ENCODE measurements at regions not wholly inside any gene's neighbourhood (a gene's known extent, or its start where the extent isn't known, plus 50 kb on each side); places are given as distances from the start of the nearest gene placed in this dataset.

GRCh38 chr10:100612601-100613595 lies 77.2 kb downstream of the HIF1AN start:
- Histone ChIP-seq H3K36me3 (no peaks in the 10 kb centered on the region), H3K9me3 (replicated peaks) (no peaks in the 10 kb centered on the region; the same call in 1 of the 2 replicates), H3K27ac (no peak overlapping the region), H3K4me3 (no peak overlapping the region), H3K4me1 (no peaks in the 10 kb centered on the region), H3K27me3 (peaks cover 13% of the 10 kb centered on the region; the same call in 1 of the 2 replicates)
- no peak for DNase-seq

GRCh38 chr10:100613846-100614245 lies 78.1 kb downstream of the HIF1AN start:
- Histone ChIP-seq H3K27me3 (peaks cover 9% of the 10 kb centered on the region; the same call in 1 of the 2 replicates), H3K9me3 (replicated peaks) (no peaks in the 10 kb centered on the region; the same call in 1 of the 2 replicates), H3K27ac (no peak overlapping the region), H3K4me1 (no peaks in the 10 kb centered on the region), H3K4me3 (no peak overlapping the region), H3K36me3 (no peaks in the 10 kb centered on the region)
- DNase-seq = no peak

DNA sequence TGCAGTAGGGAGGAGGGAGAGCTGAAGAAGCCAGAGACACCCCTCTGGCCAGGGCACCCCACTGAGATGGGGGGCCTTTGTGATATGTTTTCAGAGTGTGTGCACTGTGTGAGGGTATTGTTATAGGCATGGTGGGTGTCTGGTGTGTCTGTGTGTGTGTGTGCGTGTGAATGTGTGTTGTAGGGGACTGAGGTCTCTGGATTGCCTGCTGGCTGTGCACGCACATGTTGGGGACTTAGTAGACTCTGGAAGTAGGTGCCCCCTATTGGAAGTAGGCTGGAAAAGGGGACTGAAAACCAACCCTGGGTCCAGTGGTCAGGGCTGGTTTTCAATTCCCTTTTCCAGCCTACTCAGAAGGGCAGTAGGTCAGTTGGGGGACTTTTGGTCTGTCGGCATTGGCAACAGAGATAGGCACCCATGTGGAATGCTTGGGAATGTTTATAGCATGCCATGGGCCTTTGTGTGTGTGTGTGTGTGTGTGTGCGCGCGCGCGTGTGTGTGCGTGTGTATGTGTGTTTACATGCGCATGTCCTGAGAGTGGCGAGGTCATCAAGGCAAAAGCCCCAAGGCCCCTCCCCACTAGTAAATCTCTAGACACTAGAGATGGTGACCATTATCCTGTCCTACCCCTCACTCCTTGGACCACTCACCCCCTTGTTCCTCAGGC lies 78.8 kb downstream of the HIF1AN start:
- no peaks in the 10 kb centered on the region for H3K4me1 ChIP-seq
- H3K27me3 ChIP-seq = peaks cover 9% of the 10 kb centered on the region; the same call in 1 of the 2 replicates
- no peak overlapping the region for H3K4me3 ChIP-seq
- no peak for DNase-seq
- no peak overlapping the region for H3K27ac ChIP-seq
- no peaks in the 10 kb centered on the region for H3K36me3 ChIP-seq
- no peaks in the 10 kb centered on the region; the same call in 1 of the 2 replicates for H3K9me3 ChIP-seq (replicated peaks)

DNA sequence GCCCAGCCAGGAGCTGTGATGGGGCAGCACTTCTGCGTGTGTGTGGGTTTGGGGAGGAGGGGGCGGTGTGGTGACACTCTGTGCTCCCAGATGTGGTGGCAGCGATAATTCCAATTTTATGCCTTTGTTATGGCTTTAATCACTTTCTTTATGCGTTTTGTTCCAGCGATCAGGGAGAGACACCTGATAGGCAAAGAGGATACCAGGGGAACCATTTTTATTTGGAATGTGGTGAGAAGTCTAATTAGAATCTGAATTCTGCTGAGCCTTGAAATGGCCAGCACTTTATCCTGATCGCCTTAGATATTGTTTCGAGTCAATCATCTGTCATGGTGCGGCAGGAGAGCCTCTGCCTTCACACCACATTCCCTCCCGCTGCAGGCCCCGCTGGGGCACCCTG lies 79.5 kb downstream of the HIF1AN start:
- Histone ChIP-seq H3K27ac (no peak overlapping the region), H3K36me3 (no peaks in the 10 kb centered on the region), H3K27me3 (peaks cover 9% of the 10 kb centered on the region; the same call in 1 of the 2 replicates), H3K4me1 (no peaks in the 10 kb centered on the region), H3K9me3 (replicated peaks) (no peaks in the 10 kb centered on the region; the same call in 1 of the 2 replicates), H3K4me3 (no peak overlapping the region)
- DNase-seq = no peak

GRCh38 chr10:100615908-100616307 lies 80.2 kb downstream of the HIF1AN start:
- H3K36me3 ChIP-seq = no peaks in the 10 kb centered on the region
- no peak overlapping the region for H3K4me3 ChIP-seq
- H3K4me1 ChIP-seq = no peaks in the 10 kb centered on the region
- no peaks in the 10 kb centered on the region; the same call in 1 of the 2 replicates for H3K9me3 ChIP-seq (replicated peaks)
- DNase-seq = no peak
- H3K27me3 ChIP-seq = peaks cover 9% of the 10 kb centered on the region; the same call in 1 of the 2 replicates
- no peak overlapping the region for H3K27ac ChIP-seq

DNA sequence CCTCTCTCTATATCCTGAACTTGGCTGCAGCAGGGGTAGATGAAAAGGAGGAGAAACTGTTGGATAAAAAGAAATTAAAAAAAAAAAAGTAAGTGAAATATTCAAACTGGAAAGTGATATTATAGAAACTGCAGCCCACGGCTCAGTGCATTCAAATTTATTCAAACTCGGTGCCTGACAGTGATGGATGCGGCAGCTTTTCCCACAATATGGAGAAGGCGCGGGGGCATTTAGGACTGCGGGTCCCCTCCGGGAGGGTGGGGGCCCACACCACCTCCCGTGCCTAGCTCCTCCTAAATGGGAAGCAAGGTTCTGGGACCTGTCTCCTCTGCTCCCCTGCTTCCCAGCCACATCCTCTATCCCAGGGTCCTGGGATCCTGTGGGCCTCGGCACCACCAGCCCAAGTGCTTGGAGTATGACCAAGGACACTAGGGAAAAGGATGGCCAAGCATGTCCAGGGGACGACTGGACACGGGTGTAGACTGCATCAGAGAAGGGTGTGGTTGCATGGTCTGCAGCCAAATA lies 82.4 kb downstream of the HIF1AN start:
- Histone ChIP-seq H3K4me3 (no peak overlapping the region), H3K36me3 (no peaks in the 10 kb centered on the region), H3K9me3 (replicated peaks) (no peaks in the 10 kb centered on the region), H3K4me1 (no peaks in the 10 kb centered on the region), H3K27ac (no peak overlapping the region), H3K27me3 (no peaks in the 10 kb centered on the region; the same call in 1 of the 2 replicates)
- no peak for DNase-seq

GRCh38 chr10:100618632-100619255 lies 83.0 kb downstream of the HIF1AN start:
- no peak for DNase-seq
- no peaks in the 10 kb centered on the region for H3K36me3 ChIP-seq
- no peak overlapping the region for H3K27ac ChIP-seq
- no peaks in the 10 kb centered on the region for H3K9me3 ChIP-seq (replicated peaks)
- no peaks in the 10 kb centered on the region for H3K4me1 ChIP-seq
- H3K4me3 ChIP-seq = no peak overlapping the region
- H3K27me3 ChIP-seq = no peaks in the 10 kb centered on the region; the same call in 1 of the 2 replicates

GRCh38 chr10:100620087-100620835 lies 84.5 kb downstream of the HIF1AN start:
- H3K27ac ChIP-seq = no peak overlapping the region
- no peaks in the 10 kb centered on the region for H3K36me3 ChIP-seq
- DNase-seq = no peak
- no peaks in the 10 kb centered on the region for H3K9me3 ChIP-seq (replicated peaks)
- no peak overlapping the region for H3K4me3 ChIP-seq
- no peaks in the 10 kb centered on the region for H3K4me1 ChIP-seq
- peaks cover 11% of the 10 kb centered on the region; the same call in 1 of the 2 replicates for H3K27me3 ChIP-seq

GRCh38 chr10:100621360-100622205 lies 85.8 kb downstream of the HIF1AN start:
- Histone ChIP-seq H3K4me1 (no peaks in the 10 kb centered on the region), H3K4me3 (no peak overlapping the region), H3K9me3 (replicated peaks) (no peaks in the 10 kb centered on the region), H3K27me3 (peaks cover 16% of the 10 kb centered on the region; the same call in 1 of the 2 replicates), H3K27ac (no peak overlapping the region), H3K36me3 (no peaks in the 10 kb centered on the region)
- DNase-seq = no peak

GRCh38 chr10:100622946-100623345 lies 87.2 kb downstream of the HIF1AN start:
- Histone ChIP-seq H3K4me3 (no peak overlapping the region), H3K36me3 (no peaks in the 10 kb centered on the region), H3K4me1 (no peaks in the 10 kb centered on the region), H3K27ac (no peak overlapping the region), H3K9me3 (replicated peaks) (no peaks in the 10 kb centered on the region), H3K27me3 (peaks cover 21% of the 10 kb centered on the region; the same call in 1 of the 2 replicates)
- DNase-seq = no peak

- no peak overlapping the region for H3K27ac ChIP-seq
- H3K27me3 ChIP-seq = peaks cover 21% of the 10 kb centered on the region; the same call in 1 of the 2 replicates
- DNase-seq = no peak
- no peaks in the 10 kb centered on the region for H3K4me1 ChIP-seq
- H3K36me3 ChIP-seq = no peaks in the 10 kb centered on the region
- no peak overlapping the region for H3K4me3 ChIP-seq
- H3K9me3 ChIP-seq (replicated peaks) = no peaks in the 10 kb centered on the region
Measured at GRCh38 chr10:100623521-100624230, 87.9 kb downstream of the HIF1AN start.

DNA sequence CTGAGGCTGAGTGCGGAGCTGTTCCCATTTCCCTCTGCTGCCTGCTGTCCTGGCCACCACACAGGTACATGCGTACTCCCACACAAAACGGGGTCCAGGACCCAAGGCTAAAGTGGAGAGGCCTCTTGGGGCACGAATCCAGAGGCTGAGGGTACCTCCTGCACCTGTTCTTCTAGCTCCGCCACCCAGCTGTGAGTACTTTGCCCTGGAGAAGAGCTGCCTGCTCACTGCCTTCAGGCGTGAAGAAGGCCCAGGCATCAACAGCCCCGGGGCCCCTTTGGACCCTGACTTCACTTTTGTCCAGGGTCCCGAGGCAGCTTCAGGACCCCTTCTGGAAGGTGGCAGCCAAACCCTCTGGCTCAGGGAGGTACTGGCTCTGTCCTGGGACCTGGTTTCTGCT lies 88.6 kb downstream of the HIF1AN start:
- H3K36me3 ChIP-seq = no peaks in the 10 kb centered on the region
- peaks cover 21% of the 10 kb centered on the region; the same call in 1 of the 2 replicates for H3K27me3 ChIP-seq
- H3K4me1 ChIP-seq = no peaks in the 10 kb centered on the region
- H3K9me3 ChIP-seq (replicated peaks) = no peaks in the 10 kb centered on the region
- no peak overlapping the region for H3K4me3 ChIP-seq
- DNase-seq = no peak
- no peak overlapping the region for H3K27ac ChIP-seq

DNA sequence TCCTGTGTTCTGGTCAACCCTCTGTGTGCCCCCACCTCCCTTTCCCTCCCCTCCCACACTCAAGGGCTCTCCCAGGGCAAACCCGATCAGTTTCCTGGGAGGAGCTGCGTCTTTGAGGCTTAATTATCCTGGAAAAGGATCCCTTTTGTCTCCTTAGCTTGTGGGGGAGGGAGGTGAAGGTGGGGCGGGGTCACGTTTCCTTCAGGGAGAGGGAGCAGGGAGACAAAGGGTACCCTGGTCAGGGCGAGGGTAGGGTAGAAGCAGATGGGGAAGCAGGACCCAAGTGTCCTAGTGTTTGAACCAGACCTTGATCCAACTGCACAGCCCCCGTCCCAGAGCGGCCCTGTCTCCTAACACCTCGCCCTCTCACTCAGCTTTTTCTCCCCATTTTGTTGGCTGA lies 90.1 kb downstream of the HIF1AN start:
- Histone ChIP-seq H3K4me1 (no peaks in the 10 kb centered on the region), H3K27me3 (peaks cover 23% of the 10 kb centered on the region; the same call in 1 of the 2 replicates), H3K9me3 (replicated peaks) (no peaks in the 10 kb centered on the region), H3K36me3 (no peaks in the 10 kb centered on the region), H3K4me3 (no peak overlapping the region), H3K27ac (no peak overlapping the region)
- no peak for DNase-seq
